ENCODE measurements at regions not wholly inside any gene's neighbourhood (a gene's known extent, or its start where the extent isn't known, plus 50 kb on each side); places are given as distances from the start of the nearest gene placed in this dataset.

DNA sequence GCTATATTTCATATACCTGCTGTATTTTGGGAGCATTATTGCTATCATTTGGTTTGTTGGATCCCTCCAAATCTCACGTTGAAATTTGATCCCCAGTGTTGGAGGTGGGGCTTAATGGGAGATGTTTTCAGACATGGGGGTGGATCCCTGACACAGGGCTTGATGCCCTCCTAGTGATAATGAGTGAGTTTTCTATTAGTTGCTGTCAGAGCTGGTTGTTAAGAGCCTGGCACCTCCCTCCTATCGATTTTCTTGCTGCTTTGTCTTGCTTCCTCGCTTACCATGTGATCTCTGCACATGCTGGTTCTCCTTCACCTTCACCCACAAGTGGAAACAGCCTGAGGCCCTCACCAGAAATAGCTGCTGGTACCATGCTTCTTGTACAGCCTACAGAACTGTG is 259.9 kb upstream of the STARD13 start:
- Histone ChIP-seq H2AFZ (replicated peaks; ENCODE audit: low read length, poor library complexity) (no peak overlapping the region), H4K5ac (ENCODE audit: low read depth, low read length) (no peak overlapping the region), H2BK20ac (ENCODE audit: low read depth, low read length) (no peak overlapping the region), H4K91ac (ENCODE audit: insufficient read depth, low read depth, low read length) (no peak overlapping the region), H3K36me3 (ENCODE audit: control insufficient read depth, insufficient read depth, low read length) (no peaks in the 10 kb centered on the region), H3K4ac (ENCODE audit: low read depth, low read length) (no peak overlapping the region), H2BK120ac (ENCODE audit: low read depth, low read length) (no peak overlapping the region), H2BK5ac (ENCODE audit: low read depth, low read length, poor library complexity, severe bottlenecking) (no peak overlapping the region), H3K27me3 (ENCODE audit: control insufficient read depth, insufficient read depth, low read length) (no peaks in the 10 kb centered on the region), H3K56ac (ENCODE audit: extremely low read depth, insufficient read depth, low read length) (no peak overlapping the region), H4K20me1 (ENCODE audit: insufficient read depth, low read length) (no peaks in the 10 kb centered on the region), H4K8ac (ENCODE audit: low read depth in 2 of 2, low read length in 2 of 2) (no peak overlapping the region), H3K14ac (replicated peaks; ENCODE audit: low read depth, low read length) (no peak overlapping the region), H3K9me3 (ENCODE audit: control insufficient read depth, insufficient read depth, low read length) (no peaks in the 10 kb centered on the region), H3K9me1 (ENCODE audit: insufficient read depth, low read length) (no peaks in the 10 kb centered on the region), H3K4me3 (ENCODE audit: insufficient read depth, low read depth, low read length) (no peak overlapping the region), H2AK5ac (ENCODE audit: low read depth, low read length) (no peak overlapping the region; the same call in 1 of the 2 replicates), H3K23ac (ENCODE audit: low read depth, low read length) (no peak overlapping the region), H3K4me2 (ENCODE audit: low read depth, low read length) (no peak overlapping the region), H3K27ac (ENCODE audit: insufficient read depth, low read length) (no peak overlapping the region), H3K9ac (ENCODE audit: low read depth, low read length) (no peak overlapping the region), H3K18ac (ENCODE audit: low read depth, low read length) (0 out of 2 replicates have a peak overlapping the region, but pooled peaks have one; percentile 9), H3K79me1 (ENCODE audit: low read depth in 1 of 2, low read length in 2 of 2) (peaks cover 5 to 11% of the 10 kb centered on the region in 2 experiments; a peak in 3 of 4 replicates), H2AK9ac (replicated peaks; ENCODE audit: low read depth, low read length, poor library complexity) (no peak overlapping the region), H3K4me1 (ENCODE audit: control insufficient read depth, insufficient read depth, low read length) (peaks cover 5% of the 10 kb centered on the region; the same call in 1 of the 2 replicates), H2BK15ac (ENCODE audit: low read depth, low read length) (no peak overlapping the region; the same call in 2 of the 3 replicates)
- in situ Hi-C loops (cut with MboI; ENCODE audit: low sequenced_read_pairs): loop anchor here (10.0 kb wide), 1 partner anchor 961 kb away; the partner anchor contains the start of gene PDS5B
- WGBS, 2 experiments (ENCODE audit: extremely low coverage in 2 of 2, insufficient read length in 1 of 2): no CpG with 5 or more reads among the region's 3 CpGs
- POLR2A ChIA-PET (ENCODE audit: unreplicated experiment): no interaction called here
- DNase-seq (no peak), ATAC-seq (ENCODE audit: low read depth) (no peak)
- dilution Hi-C loops (cut with HindIII; ENCODE audit: low sequenced_read_pairs, unreplicated experiment): no loop called here
- intact Hi-C loops (cut with micrococcal nuclease): loop anchor here (10.0 kb wide), 1 partner anchor 901 kb away; no protein-coding TSS in a partner anchor
- CTCF ChIA-PET: no interaction called here
- TF ChIP-seq BHLHE40 (IDR thresholded peaks at IDR 0.05; ENCODE audit: low read depth, low read length) (no peak), NFE2L2 (IDR thresholded peaks at IDR 0.05; ENCODE audit: low read depth, low read length) (no peak), FOS (IDR thresholded peaks at IDR 0.05; ENCODE audit: low read depth, low read length) (no peak), POLR2A (IDR thresholded peaks at IDR 0.05; ENCODE audit: low read depth, low read length) (no peak), MAFK (IDR thresholded peaks at IDR 0.05; ENCODE audit: low read depth, low read length) (no peak), CEBPB (IDR thresholded peaks at IDR 0.05; ENCODE audit: low read depth, low read length) (no peak), RCOR1 (IDR thresholded peaks at IDR 0.05; ENCODE audit: insufficient replicate concordance, low read length) (no peak)
- TF ChIP-seq, protein P1, sequence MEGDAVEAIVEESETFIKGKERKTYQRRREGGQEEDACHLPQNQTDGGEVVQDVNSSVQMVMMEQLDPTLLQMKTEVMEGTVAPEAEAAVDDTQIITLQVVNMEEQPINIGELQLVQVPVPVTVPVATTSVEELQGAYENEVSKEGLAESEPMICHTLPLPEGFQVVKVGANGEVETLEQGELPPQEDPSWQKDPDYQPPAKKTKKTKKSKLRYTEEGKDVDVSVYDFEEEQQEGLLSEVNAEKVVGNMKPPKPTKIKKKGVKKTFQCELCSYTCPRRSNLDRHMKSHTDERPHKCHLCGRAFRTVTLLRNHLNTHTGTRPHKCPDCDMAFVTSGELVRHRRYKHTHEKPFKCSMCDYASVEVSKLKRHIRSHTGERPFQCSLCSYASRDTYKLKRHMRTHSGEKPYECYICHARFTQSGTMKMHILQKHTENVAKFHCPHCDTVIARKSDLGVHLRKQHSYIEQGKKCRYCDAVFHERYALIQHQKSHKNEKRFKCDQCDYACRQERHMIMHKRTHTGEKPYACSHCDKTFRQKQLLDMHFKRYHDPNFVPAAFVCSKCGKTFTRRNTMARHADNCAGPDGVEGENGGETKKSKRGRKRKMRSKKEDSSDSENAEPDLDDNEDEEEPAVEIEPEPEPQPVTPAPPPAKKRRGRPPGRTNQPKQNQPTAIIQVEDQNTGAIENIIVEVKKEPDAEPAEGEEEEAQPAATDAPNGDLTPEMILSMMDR (conservative IDR thresholded peaks at IDR 0.05; ENCODE audit: low read depth, low read length): no peak
- TF ChIP-seq, protein P2, sequence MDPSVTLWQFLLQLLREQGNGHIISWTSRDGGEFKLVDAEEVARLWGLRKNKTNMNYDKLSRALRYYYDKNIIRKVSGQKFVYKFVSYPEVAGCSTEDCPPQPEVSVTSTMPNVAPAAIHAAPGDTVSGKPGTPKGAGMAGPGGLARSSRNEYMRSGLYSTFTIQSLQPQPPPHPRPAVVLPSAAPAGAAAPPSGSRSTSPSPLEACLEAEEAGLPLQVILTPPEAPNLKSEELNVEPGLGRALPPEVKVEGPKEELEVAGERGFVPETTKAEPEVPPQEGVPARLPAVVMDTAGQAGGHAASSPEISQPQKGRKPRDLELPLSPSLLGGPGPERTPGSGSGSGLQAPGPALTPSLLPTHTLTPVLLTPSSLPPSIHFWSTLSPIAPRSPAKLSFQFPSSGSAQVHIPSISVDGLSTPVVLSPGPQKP (IDR thresholded peaks at IDR 0.05; ENCODE audit: borderline replicate concordance, low read depth, low read length): no peak
- TF ChIP-seq, protein P3, sequence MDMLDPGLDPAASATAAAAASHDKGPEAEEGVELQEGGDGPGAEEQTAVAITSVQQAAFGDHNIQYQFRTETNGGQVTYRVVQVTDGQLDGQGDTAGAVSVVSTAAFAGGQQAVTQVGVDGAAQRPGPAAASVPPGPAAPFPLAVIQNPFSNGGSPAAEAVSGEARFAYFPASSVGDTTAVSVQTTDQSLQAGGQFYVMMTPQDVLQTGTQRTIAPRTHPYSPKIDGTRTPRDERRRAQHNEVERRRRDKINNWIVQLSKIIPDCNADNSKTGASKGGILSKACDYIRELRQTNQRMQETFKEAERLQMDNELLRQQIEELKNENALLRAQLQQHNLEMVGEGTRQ (IDR thresholded peaks at IDR 0.05; ENCODE audit: low read depth, low read length): no peak
- no TSS peak for BruUV-seq (replicated peaks)

Data from IMR-90 (cell line).